ENCODE measurements at regions not wholly inside any gene's neighbourhood (a gene's known extent, or its start where the extent isn't known, plus 50 kb on each side); places are given as distances from the start of the nearest gene placed in this dataset.

DNA sequence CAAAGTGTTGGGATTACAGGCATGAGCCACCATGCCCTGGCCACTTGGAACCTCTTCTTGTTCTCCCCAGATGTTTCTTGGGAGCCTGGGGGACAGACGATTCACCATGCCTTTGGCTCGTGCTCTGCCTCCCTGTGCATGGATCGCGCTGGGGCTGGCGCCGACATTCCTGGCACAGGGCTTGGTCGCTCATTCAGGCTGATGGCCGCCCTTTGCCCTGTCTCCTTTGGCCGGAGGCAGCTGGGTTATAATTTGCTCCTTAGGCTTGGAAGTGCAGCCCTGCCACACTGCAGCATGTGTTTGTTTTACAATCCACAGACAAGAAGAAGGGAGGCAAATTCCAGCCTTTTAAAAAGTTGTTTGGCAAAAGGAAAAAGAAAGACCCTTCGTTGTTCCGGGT, 115.3 kb downstream of the AASDH start (continued):
- TF ChIP-seq JUN (IDR thresholded peaks at IDR 0.05; ENCODE audit: low read depth, low read length) (no peak), SP4 (IDR thresholded peaks at IDR 0.05; ENCODE audit: low read length) (no peak), PHF8 (conservative IDR thresholded peaks at IDR 0.05; ENCODE audit: low read depth, low read length) (no peak), TEAD4 (IDR thresholded peaks at IDR 0.05; ENCODE audit: low read depth, low read length) (no peak)
- TF ChIP-seq, protein P1, sequence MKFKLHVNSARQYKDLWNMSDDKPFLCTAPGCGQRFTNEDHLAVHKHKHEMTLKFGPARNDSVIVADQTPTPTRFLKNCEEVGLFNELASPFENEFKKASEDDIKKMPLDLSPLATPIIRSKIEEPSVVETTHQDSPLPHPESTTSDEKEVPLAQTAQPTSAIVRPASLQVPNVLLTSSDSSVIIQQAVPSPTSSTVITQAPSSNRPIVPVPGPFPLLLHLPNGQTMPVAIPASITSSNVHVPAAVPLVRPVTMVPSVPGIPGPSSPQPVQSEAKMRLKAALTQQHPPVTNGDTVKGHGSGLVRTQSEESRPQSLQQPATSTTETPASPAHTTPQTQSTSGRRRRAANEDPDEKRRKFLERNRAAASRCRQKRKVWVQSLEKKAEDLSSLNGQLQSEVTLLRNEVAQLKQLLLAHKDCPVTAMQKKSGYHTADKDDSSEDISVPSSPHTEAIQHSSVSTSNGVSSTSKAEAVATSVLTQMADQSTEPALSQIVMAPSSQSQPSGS (IDR thresholded peaks at IDR 0.05; ENCODE audit: low read length), result no peak
